ENCODE measurements at regions not wholly inside any gene's neighbourhood (a gene's known extent, or its start where the extent isn't known, plus 50 kb on each side); places are given as distances from the start of the nearest gene placed in this dataset.
"Not testable (repeated sequence)": the region's sequence is repeated elsewhere in the genome, so short reads cannot be mapped to it uniquely, and the experiment has no call there.

DNA sequence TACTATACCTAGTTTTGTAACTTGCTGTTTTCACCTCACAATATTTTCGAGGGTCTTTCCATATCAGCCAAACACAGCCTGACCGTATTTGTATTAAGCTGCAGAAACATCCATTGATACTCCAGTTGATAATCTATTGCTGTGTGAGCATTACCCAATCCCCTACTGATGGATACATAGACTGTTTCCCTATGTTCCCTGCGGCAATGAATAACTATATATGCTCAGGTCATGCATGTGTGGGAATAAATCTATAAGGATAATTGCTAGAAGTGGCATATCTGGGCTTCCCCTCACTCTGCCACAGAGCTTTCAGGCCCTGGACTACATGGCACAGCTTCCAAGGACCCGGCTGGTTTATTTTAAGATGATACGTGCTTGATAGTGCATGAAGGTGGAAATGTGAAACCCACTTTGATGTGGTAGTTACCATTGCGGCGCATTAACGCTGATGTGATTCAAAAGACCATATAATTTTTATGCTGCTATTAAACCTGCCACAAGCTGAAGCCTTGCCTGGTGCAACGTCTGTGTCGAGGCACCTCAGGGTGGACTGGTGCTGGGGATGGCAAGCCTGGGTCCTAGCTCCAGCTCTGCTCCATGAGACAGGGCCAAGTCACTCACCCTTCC is 81.4 kb upstream of the KCNK12 start:
- DNase-seq, result no peak

GRCh38 chr2:47651296-47651695 is 80.5 kb upstream of the KCNK12 start:
- DNase-seq, result no peak

GRCh38 chr2:47650001-47650535 is 79.3 kb upstream of the KCNK12 start:
- DNase-seq, result no peak

- DNase-seq, result no peak
Measured at GRCh38 chr2:47645246-47645645, 74.5 kb upstream of the KCNK12 start.

DNA sequence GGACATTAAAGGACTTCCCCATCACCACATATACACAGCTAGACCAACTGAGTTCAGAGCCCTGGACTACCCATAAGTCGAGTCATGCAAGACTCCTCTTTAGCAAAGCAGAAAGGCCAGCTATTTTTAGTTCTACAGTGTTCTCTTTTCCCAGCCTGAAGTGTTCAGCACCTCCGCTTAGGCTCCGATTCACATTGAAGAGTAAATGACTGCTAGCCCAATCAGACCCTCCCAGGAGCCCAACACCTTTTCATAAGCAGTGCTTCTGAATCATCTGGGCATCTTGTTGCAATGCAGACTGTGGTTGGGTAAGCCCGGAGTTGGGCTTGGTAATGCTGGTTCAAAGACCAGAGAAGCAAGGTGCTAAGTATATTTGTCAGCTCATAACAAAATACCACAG is 73.6 kb upstream of the KCNK12 start:
- DNase-seq, result no peak

- DNase-seq, result no peak
Measured at GRCh38 chr2:47641366-47641765, 70.6 kb upstream of the KCNK12 start.

GRCh38 chr2:47640356-47640755 is 69.6 kb upstream of the KCNK12 start:
- DNase-seq, result no peak

DNA sequence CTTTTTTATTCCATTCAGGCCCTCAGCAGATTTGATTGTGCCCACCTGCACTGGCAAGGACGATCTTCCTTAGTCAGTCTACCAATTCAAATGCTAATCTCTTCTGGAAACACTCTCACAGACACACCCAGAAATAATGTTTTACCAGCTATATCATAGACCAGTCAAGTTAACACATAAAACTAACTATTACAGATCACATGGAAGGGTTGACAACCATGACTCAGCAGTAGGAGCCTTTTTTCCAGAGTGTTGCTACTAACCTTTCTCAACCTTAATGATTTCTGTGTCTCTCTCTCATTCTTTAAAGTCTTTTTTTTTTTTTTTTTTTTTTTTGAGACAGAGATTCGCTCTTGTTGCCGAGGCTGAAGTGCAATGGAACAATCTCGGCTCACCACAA is 68.7 kb upstream of the KCNK12 start:
- no peak for DNase-seq

- DNase-seq, result no peak
Measured at GRCh38 chr2:47638430-47638829, 67.6 kb upstream of the KCNK12 start.

GRCh38 chr2:47636596-47637264 is 65.9 kb upstream of the KCNK12 start:
- no peak for DNase-seq

DNA sequence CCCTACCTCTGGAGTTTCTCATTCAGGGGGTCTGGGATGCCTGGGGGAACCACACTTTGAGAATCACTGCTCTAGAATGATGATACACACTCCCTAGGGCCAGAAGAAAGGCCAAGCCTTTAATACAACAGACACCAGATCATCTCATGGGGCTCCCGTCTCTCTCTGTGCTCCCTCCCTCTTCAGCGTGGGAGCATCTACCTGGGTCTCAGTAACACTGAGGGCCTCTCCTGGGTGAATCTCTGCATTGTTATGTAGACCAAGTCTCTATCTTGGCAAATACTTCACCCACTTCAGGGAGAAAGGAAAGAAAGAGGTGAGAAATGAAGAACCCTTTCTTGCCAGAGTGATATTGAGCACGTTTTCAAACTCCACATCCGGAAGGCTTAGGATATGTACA is 65.4 kb upstream of the KCNK12 start:
- DNase-seq, result no peak

- DNase-seq, result no peak
Measured at GRCh38 chr2:47632754-47633153, 62.0 kb upstream of the KCNK12 start.

DNA sequence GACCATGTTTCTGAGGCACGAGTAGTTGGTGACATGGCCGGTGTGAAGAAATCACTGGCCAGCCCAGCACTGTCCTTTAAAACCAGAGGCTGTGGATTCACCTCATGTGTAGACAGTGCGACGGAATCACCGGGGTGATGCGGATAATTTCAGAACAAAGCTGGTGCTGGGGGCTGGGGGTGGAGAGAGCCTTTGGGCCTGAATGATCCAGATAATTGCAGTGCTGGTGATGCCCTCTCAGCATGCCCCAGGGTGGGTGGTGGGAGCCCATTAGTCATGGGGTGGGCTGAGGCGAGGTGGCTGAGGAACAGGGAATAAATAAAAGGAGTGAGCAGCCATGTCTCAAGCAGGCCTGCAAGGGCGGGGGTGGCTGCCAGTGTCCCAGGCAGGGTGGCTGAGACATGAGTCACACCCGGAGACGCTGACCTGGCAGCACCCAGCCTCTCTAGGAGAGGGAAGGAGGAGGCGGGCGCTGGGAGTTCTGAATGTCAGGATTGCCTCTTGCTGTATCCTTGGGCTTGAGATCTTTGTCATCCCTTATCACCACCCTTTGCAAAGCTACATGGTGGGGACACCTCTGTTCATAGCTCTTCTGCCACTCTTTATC is 61.1 kb upstream of the KCNK12 start:
- peak; percentile 20 for DNase-seq

DNA sequence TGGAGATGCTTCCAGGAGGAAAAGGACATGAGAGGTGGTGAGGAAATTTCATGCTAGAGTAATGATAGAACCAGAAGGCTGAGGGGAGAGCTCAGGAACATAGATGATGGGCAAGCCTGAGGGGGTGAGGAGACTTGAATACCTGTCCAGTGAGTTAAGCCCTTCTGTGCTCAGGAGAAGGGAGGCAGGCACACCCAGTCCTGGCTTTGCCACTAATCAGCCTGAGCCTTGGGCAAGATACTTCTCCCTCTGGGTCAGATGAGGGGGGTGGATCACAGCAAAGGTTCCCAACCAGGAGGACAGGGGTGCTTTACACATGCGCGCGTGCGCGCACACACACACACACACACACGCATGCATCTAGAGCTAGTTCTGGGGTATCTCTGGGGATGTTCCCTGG is 60.5 kb upstream of the KCNK12 start:
- DNase-seq, result no peak

- DNase-seq, result no peak
Measured at GRCh38 chr2:47629501-47630460, 59.0 kb upstream of the KCNK12 start.

DNA sequence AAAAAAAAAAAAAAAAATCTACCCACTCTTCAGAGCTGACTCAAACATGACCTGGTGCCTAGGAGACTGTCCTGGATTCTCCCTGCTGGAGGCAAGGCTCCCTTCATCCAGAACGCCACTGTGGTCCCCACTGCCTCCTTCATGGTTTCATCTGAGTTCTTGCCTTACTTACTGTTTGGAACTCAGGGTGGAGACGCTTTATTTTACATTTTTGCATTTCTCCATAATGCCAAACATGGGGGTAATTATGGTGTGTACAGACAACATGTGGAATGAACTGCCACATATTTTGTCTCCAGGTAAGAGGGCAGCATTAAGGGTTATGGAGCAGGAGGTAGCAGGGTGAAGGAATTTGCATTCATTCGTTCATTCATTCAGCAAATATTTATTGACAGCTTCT is 58.1 kb upstream of the KCNK12 start:
- DNase-seq, result no peak

GRCh38 chr2:47626664-47627063 is 55.9 kb upstream of the KCNK12 start:
- no peak for DNase-seq

- DNase-seq, result not testable (repeated sequence)
Measured at GRCh38 chr2:47623140-47623539, 52.4 kb upstream of the KCNK12 start.

DNA sequence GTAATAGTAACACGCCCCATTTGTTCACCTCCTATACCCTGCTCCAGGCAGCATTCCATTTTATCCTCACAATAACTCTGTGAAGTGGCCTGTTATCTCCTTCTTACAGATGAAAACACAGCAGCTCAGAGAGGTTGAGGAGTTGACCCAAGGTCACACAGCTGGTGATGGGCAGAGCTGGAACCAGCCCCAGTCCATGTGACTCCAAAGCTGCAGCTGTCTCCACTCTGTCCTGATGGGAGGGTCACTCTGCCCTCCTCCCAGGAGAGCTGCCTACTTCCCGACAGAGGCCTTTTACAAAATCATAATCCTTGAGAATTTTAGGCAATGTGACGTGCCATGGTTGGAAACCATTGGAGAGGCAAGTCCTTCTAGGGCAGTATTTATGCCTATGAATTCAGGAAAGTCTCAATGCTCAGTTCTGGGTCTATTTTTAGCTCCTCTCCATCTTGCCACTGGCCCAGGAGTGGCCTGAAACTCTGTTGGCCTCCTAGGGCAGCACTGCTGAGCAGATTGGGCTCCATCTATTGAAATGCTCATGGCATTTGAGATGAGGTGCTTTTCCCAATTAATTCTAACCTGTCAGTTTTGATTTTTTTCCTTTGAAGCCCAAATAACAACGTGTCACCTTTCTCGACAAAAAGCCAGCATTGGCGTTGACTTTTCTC is 50.1 kb upstream of the KCNK12 start:
- no peak for DNase-seq
